ENCODE measurements at regions not wholly inside any gene's neighbourhood (a gene's known extent, or its start where the extent isn't known, plus 50 kb on each side); places are given as distances from the start of the nearest gene placed in this dataset.

DNA sequence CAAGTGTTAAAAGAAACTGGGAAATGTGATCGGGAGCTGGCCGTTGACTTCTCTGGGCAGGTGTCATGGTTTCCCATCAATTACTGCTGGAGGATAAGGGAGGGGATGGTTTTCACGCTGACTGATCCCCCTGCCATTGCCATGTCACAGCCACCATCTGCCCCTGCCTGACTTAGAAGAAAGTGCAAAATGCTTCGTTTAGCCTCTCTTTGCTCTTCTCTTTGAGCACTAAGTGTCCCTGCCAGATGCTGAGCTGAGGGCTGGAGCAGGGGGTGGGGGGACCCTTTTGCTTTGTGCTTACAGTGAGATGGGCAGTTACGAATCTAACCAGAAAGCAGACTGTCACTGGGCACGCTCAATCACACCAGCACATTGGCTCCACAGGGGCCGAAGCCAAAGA, 138.4 kb upstream of the ALDH1B1 start:
- Histone ChIP-seq H3K4me2 (ENCODE audit: unreplicated experiment) (no peak overlapping the region), H3K79me2 (ENCODE audit: insufficient read depth) (no peaks in the 10 kb centered on the region), H4K20me1 (ENCODE audit: insufficient read depth) (no peaks in the 10 kb centered on the region), H3K4me3 (no peak overlapping the region), H3K27me3 (replicated peaks; ENCODE audit: insufficient read depth) (peaks cover 5% of the 10 kb centered on the region), H3F3A (ENCODE audit: insufficient read depth) (no peaks in the 10 kb centered on the region), H3K9me3 (ENCODE audit: low read depth) (no peaks in the 10 kb centered on the region), H3K4me1 (ENCODE audit: insufficient read depth) (no peaks in the 10 kb centered on the region), H3K27ac (no peak overlapping the region), H3K9me2 (ENCODE audit: insufficient read depth) (no peaks in the 10 kb centered on the region), H3K36me3 (ENCODE audit: low read depth) (no peaks in the 10 kb centered on the region), H3K9ac (no peak overlapping the region), H2AFZ (no peak overlapping the region)
- no peak for DNase-seq
- TF ChIP-seq EZH2phosphoT487 (IDR thresholded peaks at IDR 0.05; ENCODE audit: insufficient read depth, low read depth) = no peak
- no peak for TF ChIP-seq EZH2 (IDR thresholded peaks at IDR 0.05; ENCODE audit: insufficient read depth, poor library complexity, severe bottlenecking)
- WGBS, 2 experiments (ENCODE audit: low coverage in 1 of 2, low lambda C conversion rate in 2 of 2, missing lambda C conversion rate in 2 of 2) = 24 to 46% methylated on average over 6 to 7 of the region's 7 CpGs
- in situ Hi-C loops (cut with MboI) = loop anchor here (10.0 kb wide), 1 partner anchor 59 kb away; no protein-coding TSS in a partner anchor

DNA sequence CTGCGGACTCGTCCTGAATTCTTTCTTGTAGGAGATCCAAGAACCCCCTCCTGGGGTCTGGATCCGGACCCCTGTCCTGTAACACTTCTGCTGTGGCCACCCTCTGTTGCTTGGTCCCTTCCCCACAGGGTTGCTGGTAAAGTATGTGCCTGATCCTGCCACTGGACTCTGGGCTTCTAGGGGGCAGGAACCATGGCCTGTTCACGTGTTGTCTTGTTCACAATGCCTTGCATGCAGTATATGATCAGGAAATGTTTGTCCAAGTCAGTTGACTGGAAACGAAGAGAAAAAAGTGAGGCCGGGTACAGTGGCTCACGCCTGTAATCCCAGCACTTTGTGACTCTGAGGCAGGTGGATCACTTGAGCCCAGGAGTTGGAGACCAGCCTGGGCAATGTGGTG, 139.3 kb upstream of the ALDH1B1 start:
- H3K27ac ChIP-seq = no peak overlapping the region
- H3K79me2 ChIP-seq (ENCODE audit: insufficient read depth) = no peaks in the 10 kb centered on the region
- H4K20me1 ChIP-seq (ENCODE audit: insufficient read depth) = no peaks in the 10 kb centered on the region
- no peak overlapping the region for H2AFZ ChIP-seq
- no peak overlapping the region for H3K4me2 ChIP-seq (ENCODE audit: unreplicated experiment)
- H3K9ac ChIP-seq = no peak overlapping the region
- TF ChIP-seq EZH2phosphoT487 (IDR thresholded peaks at IDR 0.05; ENCODE audit: insufficient read depth, low read depth) = no peak
- no peak for TF ChIP-seq EZH2 (IDR thresholded peaks at IDR 0.05; ENCODE audit: insufficient read depth, poor library complexity, severe bottlenecking)
- DNase-seq = no peak
- H3K36me3 ChIP-seq (ENCODE audit: low read depth) = no peaks in the 10 kb centered on the region
- H3K4me1 ChIP-seq (ENCODE audit: insufficient read depth) = no peaks in the 10 kb centered on the region
- H3K9me3 ChIP-seq (ENCODE audit: low read depth) = no peaks in the 10 kb centered on the region
- in situ Hi-C loops (cut with MboI) = loop anchor here (10.0 kb wide), 1 partner anchor 58 kb away; no protein-coding TSS in a partner anchor
- 56 to 63% methylated on average over 7 of the region's 7 CpGs for WGBS, 2 experiments (ENCODE audit: low coverage in 1 of 2, low lambda C conversion rate in 2 of 2, missing lambda C conversion rate in 2 of 2)
- H3K9me2 ChIP-seq (ENCODE audit: insufficient read depth) = no peaks in the 10 kb centered on the region
- peaks cover 6% of the 10 kb centered on the region for H3K27me3 ChIP-seq (replicated peaks; ENCODE audit: insufficient read depth)
- no peak overlapping the region for H3K4me3 ChIP-seq
- no peaks in the 10 kb centered on the region for H3F3A ChIP-seq (ENCODE audit: insufficient read depth)

DNA sequence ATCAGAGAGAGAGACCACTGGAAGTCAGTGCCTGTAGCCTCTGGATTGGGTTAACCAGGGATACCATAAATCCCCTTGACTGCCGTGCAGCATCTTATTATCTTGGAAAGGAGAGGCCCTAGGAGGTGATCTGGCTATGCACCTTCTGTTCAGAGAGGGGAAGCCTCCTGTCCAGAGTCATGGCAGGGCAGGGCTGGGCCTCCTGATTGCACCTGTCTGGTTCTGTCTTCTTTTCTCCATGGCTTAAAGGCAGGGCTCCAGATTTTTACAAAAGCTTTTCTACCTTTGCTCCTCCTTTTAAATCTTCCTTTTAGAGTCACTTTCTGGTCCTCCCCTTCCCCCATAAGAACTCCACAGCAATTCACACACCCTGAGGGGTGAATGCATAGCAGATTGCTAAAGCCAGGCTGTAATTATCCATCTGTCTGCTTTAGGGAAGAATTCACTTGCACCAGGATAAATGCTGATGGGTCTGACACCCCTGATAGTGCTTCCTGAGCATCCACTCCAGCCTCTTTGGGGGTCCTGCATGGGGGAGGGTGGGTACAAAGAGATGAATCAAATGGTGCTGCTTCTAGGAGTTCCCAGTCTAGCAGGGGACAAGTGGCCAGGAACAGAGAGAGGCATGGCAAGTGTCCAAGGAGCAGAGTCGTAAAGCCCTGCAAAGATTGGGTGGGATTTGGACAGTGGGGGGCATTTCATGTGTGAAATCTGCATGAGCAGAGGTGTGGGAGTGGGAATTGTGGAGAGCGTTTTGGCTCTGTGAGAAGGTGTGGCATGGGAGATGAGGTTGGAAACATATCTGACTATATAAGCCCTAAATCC, 141.3 kb upstream of the ALDH1B1 start:
- in situ Hi-C loops (cut with MboI) = loop anchor here (10.0 kb wide), 1 partner anchor 56 kb away; no protein-coding TSS in a partner anchor
- TF ChIP-seq EZH2phosphoT487 (IDR thresholded peaks at IDR 0.05; ENCODE audit: insufficient read depth, low read depth) (no peak), EZH2 (IDR thresholded peaks at IDR 0.05; ENCODE audit: insufficient read depth, poor library complexity, severe bottlenecking) (no peak)

DNA sequence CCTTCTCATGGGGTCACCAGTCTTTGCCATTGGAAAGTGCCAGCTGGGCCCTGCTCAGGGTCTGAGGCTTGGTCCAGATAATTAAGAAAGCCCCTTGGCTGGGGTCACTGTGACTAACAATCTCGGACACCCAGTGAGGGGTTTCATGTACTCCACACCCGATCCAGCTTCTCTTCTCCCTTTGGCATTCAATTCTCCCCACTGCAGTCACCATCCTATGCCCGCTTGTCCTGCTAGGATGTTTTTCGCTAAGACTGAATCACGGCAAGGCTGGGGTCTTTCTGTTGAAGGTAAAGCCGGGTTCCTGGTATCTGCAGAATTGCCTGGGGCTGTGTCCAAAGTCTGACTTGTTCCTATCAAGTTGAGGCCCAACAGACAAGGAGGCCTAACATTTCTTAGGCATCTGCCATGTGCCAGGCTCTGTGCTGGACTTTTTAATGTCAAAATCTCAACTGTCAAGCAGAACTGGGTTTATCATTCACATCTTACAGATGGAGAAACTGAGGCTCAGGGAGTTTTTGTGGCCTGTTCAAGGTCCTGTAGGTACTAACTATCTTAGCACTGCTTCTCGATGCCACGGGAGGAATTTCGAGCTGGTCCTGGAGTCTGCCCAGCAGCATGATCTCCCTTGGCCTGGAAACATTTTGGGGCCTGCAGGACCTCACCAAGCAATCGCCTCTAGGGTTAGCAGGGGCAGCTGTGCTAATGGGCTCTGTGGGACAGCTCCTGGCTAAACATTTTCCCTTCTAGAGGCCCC, 142.0 kb upstream of the ALDH1B1 start:
- no peaks in the 10 kb centered on the region for H3K9me3 ChIP-seq (ENCODE audit: low read depth)
- no peak overlapping the region for H2AFZ ChIP-seq
- 57 to 61% methylated on average over 10 of the region's 10 CpGs for WGBS, 2 experiments (ENCODE audit: low coverage in 1 of 2, low lambda C conversion rate in 2 of 2, missing lambda C conversion rate in 2 of 2)
- no peaks in the 10 kb centered on the region for H3K4me1 ChIP-seq (ENCODE audit: insufficient read depth)
- no peaks in the 10 kb centered on the region for H3K36me3 ChIP-seq (ENCODE audit: low read depth)
- no peaks in the 10 kb centered on the region for H3K79me2 ChIP-seq (ENCODE audit: insufficient read depth)
- H3K9ac ChIP-seq = no peak overlapping the region
- H3K4me3 ChIP-seq = no peak overlapping the region
- H3K27ac ChIP-seq = no peak overlapping the region
- H3F3A ChIP-seq (ENCODE audit: insufficient read depth) = no peaks in the 10 kb centered on the region
- no peaks in the 10 kb centered on the region for H4K20me1 ChIP-seq (ENCODE audit: insufficient read depth)
- TF ChIP-seq EZH2 (IDR thresholded peaks at IDR 0.05; ENCODE audit: insufficient read depth, poor library complexity, severe bottlenecking) (no peak), EZH2phosphoT487 (IDR thresholded peaks at IDR 0.05; ENCODE audit: insufficient read depth, low read depth) (no peak)
- in situ Hi-C loops (cut with MboI) = loop anchor here (10.0 kb wide), 1 partner anchor 56 kb away; no protein-coding TSS in a partner anchor
- H3K9me2 ChIP-seq (ENCODE audit: insufficient read depth) = no peaks in the 10 kb centered on the region
- H3K4me2 ChIP-seq (ENCODE audit: unreplicated experiment) = no peak overlapping the region
- DNase-seq = no peak
- H3K27me3 ChIP-seq (replicated peaks; ENCODE audit: insufficient read depth) = peaks cover 6% of the 10 kb centered on the region; the same call in 1 of the 2 replicates

More for the DNA sequence above, 141.3 kb upstream of the ALDH1B1 start:
- Histone ChIP-seq H4K20me1 (ENCODE audit: insufficient read depth) (no peaks in the 10 kb centered on the region), H3K79me2 (ENCODE audit: insufficient read depth) (no peaks in the 10 kb centered on the region), H3K9me3 (ENCODE audit: low read depth) (no peaks in the 10 kb centered on the region), H3K4me2 (ENCODE audit: unreplicated experiment) (no peak overlapping the region), H3K27ac (no peak overlapping the region), H3K36me3 (ENCODE audit: low read depth) (no peaks in the 10 kb centered on the region), H3F3A (ENCODE audit: insufficient read depth) (no peaks in the 10 kb centered on the region), H2AFZ (no peak overlapping the region), H3K4me3 (no peak overlapping the region), H3K9me2 (ENCODE audit: insufficient read depth) (no peaks in the 10 kb centered on the region), H3K4me1 (ENCODE audit: insufficient read depth) (no peaks in the 10 kb centered on the region), H3K9ac (no peak overlapping the region), H3K27me3 (replicated peaks; ENCODE audit: insufficient read depth) (peaks cover 6% of the 10 kb centered on the region)
- no peak for DNase-seq
- WGBS, 2 experiments (ENCODE audit: low coverage in 1 of 2, low lambda C conversion rate in 2 of 2, missing lambda C conversion rate in 2 of 2) = 24 to 25% methylated on average over 3 of the region's 3 CpGs
